SH-SY5Y (cell line): ENCODE measurements at regions not wholly inside any gene's neighbourhood (a gene's known extent, or its start where the extent isn't known, plus 50 kb on each side); places are given as distances from the start of the nearest gene placed in this dataset.

Source experiments
- GATA2 ChIP-seq: IDR thresholded peaks from 2 replicates; pipeline ENCODE4 v1.6.1; 2011; ENCODE audit warnings: mild to moderate bottlenecking, low read depth, low read length
- GATA3 ChIP-seq: IDR thresholded peaks from 2 replicates; pipeline ENCODE4 v1.6.1; 2011; ENCODE audit warnings: low read depth, mild to moderate bottlenecking, low read length, moderate library complexity

DNA sequence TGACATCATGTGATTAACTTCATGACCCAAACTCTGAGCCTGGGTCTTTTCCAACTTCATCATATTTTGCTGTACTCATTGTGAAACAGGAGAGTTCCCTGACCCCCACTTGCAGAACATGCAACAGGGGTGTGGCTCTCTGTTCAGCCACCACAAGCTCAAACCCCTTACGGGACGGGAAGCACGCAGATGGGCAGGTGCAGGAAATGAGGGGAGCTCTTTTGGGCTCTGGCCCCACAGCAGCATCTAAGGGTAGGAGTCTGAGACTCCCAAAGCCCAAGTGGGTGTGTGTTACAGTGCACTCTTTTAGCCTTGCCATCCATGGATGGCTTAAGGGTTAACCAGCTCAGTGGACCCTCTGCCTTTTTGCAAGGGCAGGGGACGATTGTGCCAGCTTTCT, 599.5 kb upstream of the SMIM31 start:
- TF ChIP-seq GATA2 (no peak), GATA3 (no peak)
